ENCODE measurements at regions not wholly inside any gene's neighbourhood (a gene's known extent, or its start where the extent isn't known, plus 50 kb on each side); places are given as distances from the start of the nearest gene placed in this dataset.

- Histone ChIP-seq H3K9me3 (ENCODE audit: control insufficient read depth, insufficient read depth, low read length) (peaks cover 3% of the 10 kb centered on the region; the same call in 1 of the 2 replicates), H3K27me3 (ENCODE audit: control insufficient read depth, low read length) (peaks cover 3% of the 10 kb centered on the region; the same call in 1 of the 2 replicates), H3K79me2 (ENCODE audit: control insufficient read depth, low read length) (no peaks in the 10 kb centered on the region), H3K27ac (ENCODE audit: low read depth, low read length) (no peak overlapping the region), H4K20me1 (ENCODE audit: control insufficient read depth, insufficient read depth, low read depth, low read length) (no peaks in the 10 kb centered on the region), H3K4me2 (ENCODE audit: low read length) (no peak overlapping the region), H3K4me1 (ENCODE audit: control insufficient read depth, low read length) (no peaks in the 10 kb centered on the region), H3K9me2 (replicated peaks; ENCODE audit: control insufficient read depth, low read length) (no peaks in the 10 kb centered on the region), H3K36me3 (ENCODE audit: control insufficient read depth, low read length) (no peaks in the 10 kb centered on the region), H3F3A (ENCODE audit: control insufficient read depth, insufficient read depth) (no peaks in the 10 kb centered on the region), H3K4me3 (ENCODE audit: low read length) (no peak overlapping the region)
- TF ChIP-seq, protein P1, sequence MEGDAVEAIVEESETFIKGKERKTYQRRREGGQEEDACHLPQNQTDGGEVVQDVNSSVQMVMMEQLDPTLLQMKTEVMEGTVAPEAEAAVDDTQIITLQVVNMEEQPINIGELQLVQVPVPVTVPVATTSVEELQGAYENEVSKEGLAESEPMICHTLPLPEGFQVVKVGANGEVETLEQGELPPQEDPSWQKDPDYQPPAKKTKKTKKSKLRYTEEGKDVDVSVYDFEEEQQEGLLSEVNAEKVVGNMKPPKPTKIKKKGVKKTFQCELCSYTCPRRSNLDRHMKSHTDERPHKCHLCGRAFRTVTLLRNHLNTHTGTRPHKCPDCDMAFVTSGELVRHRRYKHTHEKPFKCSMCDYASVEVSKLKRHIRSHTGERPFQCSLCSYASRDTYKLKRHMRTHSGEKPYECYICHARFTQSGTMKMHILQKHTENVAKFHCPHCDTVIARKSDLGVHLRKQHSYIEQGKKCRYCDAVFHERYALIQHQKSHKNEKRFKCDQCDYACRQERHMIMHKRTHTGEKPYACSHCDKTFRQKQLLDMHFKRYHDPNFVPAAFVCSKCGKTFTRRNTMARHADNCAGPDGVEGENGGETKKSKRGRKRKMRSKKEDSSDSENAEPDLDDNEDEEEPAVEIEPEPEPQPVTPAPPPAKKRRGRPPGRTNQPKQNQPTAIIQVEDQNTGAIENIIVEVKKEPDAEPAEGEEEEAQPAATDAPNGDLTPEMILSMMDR (IDR thresholded peaks at IDR 0.05; ENCODE audit: low read depth, low read length, poor library complexity, severe bottlenecking), result no peak
- TF ChIP-seq EZH2phosphoT487 (IDR thresholded peaks at IDR 0.05; ENCODE audit: borderline replicate concordance, low read length), result no peak
Observed at GRCh38 chr11:44469412-44469811, 96.1 kb upstream of the CD82 start.

DNA sequence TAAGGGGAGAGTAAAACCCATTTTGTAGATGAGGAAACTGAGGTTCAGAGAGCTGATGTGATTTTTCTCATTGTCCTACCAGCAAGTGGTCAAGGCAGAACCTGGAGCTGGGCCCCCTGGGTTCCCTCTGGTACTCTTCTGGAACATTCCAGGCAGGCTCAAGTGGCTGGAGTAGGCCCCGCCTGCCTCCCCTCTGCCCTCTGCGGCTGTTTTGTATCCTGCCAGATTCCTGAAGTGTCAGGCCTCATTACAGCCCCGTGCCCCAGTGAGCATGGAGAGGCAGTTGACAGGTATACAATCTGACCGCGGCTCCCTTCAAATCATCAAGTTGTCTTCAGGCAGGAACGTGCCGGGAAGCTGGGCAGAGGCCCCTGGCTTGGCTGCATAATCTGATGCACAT is 94.6 kb upstream of the CD82 start:
- Histone ChIP-seq H3K4me1 (ENCODE audit: control insufficient read depth, low read length) (no peaks in the 10 kb centered on the region), H3K36me3 (ENCODE audit: control insufficient read depth, low read length) (no peaks in the 10 kb centered on the region), H3K9me3 (ENCODE audit: control insufficient read depth, insufficient read depth, low read length) (no peaks in the 10 kb centered on the region), H3K27me3 (ENCODE audit: control insufficient read depth, low read length) (peaks cover 7% of the 10 kb centered on the region; the same call in 1 of the 2 replicates), H4K20me1 (ENCODE audit: control insufficient read depth, insufficient read depth, low read depth, low read length) (no peaks in the 10 kb centered on the region), H3K4me2 (ENCODE audit: low read length) (no peak overlapping the region), H3K27ac (ENCODE audit: low read depth, low read length) (no peak overlapping the region), H3K79me2 (ENCODE audit: control insufficient read depth, low read length) (no peaks in the 10 kb centered on the region), H3F3A (ENCODE audit: control insufficient read depth, insufficient read depth) (no peaks in the 10 kb centered on the region), H3K9me2 (replicated peaks; ENCODE audit: control insufficient read depth, low read length) (no peaks in the 10 kb centered on the region), H3K4me3 (ENCODE audit: low read length) (no peak overlapping the region)
- TF ChIP-seq, protein P1 (IDR thresholded peaks at IDR 0.05; ENCODE audit: low read depth, low read length, poor library complexity, severe bottlenecking), result no peak
- TF ChIP-seq EZH2phosphoT487 (IDR thresholded peaks at IDR 0.05; ENCODE audit: borderline replicate concordance, low read length), result no peak

- Histone ChIP-seq H3K27ac (ENCODE audit: low read depth, low read length) (no peak overlapping the region), H4K20me1 (ENCODE audit: control insufficient read depth, insufficient read depth, low read depth, low read length) (no peaks in the 10 kb centered on the region), H3K27me3 (ENCODE audit: control insufficient read depth, low read length) (peaks cover 9% of the 10 kb centered on the region; the same call in 1 of the 2 replicates), H3K9me2 (replicated peaks; ENCODE audit: control insufficient read depth, low read length) (no peaks in the 10 kb centered on the region), H3K4me3 (ENCODE audit: low read length) (no peak overlapping the region), H3K79me2 (ENCODE audit: control insufficient read depth, low read length) (no peaks in the 10 kb centered on the region), H3K4me1 (ENCODE audit: control insufficient read depth, low read length) (no peaks in the 10 kb centered on the region), H3F3A (ENCODE audit: control insufficient read depth, insufficient read depth) (no peaks in the 10 kb centered on the region), H3K4me2 (ENCODE audit: low read length) (no peak overlapping the region), H3K9me3 (ENCODE audit: control insufficient read depth, insufficient read depth, low read length) (no peaks in the 10 kb centered on the region), H3K36me3 (ENCODE audit: control insufficient read depth, low read length) (no peaks in the 10 kb centered on the region)
- TF ChIP-seq, protein P1 (IDR thresholded peaks at IDR 0.05; ENCODE audit: low read depth, low read length, poor library complexity, severe bottlenecking), result no peak
- TF ChIP-seq EZH2phosphoT487 (IDR thresholded peaks at IDR 0.05; ENCODE audit: borderline replicate concordance, low read length), result no peak
Observed at GRCh38 chr11:44471603-44472002, 93.9 kb upstream of the CD82 start.
